NT2/D1 (cell line): ENCODE measurements at regions not wholly inside any gene's neighbourhood (a gene's known extent, or its start where the extent isn't known, plus 50 kb on each side); places are given as distances from the start of the nearest gene placed in this dataset.

Source experiments
- DNase-seq: peaks from one replicate; pipeline ENCODE4 v3.0.0-alpha.2; 2011; ENCODE audit warnings: low read depth, low spot score
- H3K27me3 ChIP-seq: 2 replicates; pipeline ENCODE4 v1.6.0; 2011; ENCODE audit warnings: mild to moderate bottlenecking; ENCODE audit not compliant: insufficient read length, insufficient read depth
- H3K36me3 ChIP-seq: 2 replicates; pipeline ENCODE4 v1.6.1; 2011; ENCODE audit warnings: mild to moderate bottlenecking, low read length, mixed read lengths; ENCODE audit not compliant: insufficient read depth, insufficient read length
- H3K4me1 ChIP-seq: 2 replicates; pipeline ENCODE4 v1.5.1; 2011; ENCODE audit not compliant: insufficient read depth, insufficient read length
- H3K4me3 ChIP-seq: 2 replicates; pipeline ENCODE4 v1.5.1; 2011; ENCODE audit warnings: low read depth; ENCODE audit not compliant: insufficient read length
- H3K9ac ChIP-seq: 2 replicates; pipeline ENCODE4 v1.6.0; 2011; ENCODE audit warnings: low read depth; ENCODE audit not compliant: insufficient read length
- H3K9me3 ChIP-seq: 2 replicates; pipeline ENCODE4 v1.5.1; 2011; ENCODE audit warnings: mild to moderate bottlenecking, low read length; ENCODE audit not compliant: insufficient read depth
- SUZ12 ChIP-seq: IDR thresholded peaks from 2 replicates; pipeline ENCODE4 v1.6.1; 2011; ENCODE audit not compliant: insufficient read length, insufficient read depth; ENCODE audit errors: extremely low read depth
- YY1 ChIP-seq: IDR thresholded peaks from 2 replicates; pipeline ENCODE4 v1.6.1; 2011; ENCODE audit not compliant: insufficient read length, insufficient read depth
- ZNF274 ChIP-seq: IDR thresholded peaks from 2 replicates; pipeline ENCODE4 v1.6.1; 2011; ENCODE audit warnings: mild to moderate bottlenecking, low read depth, low read length

DNA sequence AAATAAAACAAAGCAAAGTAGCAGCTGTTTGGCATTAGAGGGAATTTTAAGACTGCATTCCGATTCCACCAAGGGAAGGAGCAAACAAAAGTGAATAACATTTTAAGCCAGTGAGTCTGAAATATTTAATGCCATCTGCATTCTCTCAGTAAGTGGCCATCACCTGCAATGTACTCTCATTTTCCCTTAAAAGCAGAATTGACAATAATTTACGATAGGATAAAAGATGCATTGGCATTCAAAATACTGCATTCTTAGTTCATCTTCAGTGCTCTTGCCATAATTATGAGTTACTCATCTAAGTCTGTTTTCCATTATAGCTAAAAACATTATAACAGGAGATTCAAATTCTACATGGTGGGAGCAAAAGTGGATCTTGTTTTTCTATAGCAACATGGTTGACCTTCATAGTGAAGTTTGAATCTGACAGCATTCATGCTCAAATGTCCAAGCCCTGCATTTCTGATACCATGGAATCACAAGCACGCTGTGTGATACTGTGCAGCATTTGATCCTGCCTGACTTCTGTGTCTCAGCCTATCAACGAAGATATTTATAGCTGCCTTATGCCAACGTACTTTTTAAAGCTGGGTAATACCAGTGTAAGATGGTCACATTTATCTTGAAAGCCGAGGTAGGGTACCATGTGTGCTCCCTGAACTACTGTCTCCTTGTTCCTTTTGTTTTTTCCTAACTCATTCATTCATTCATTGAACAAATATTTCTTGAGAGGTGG is 355.3 kb upstream of the IGFBP7 start:
- Histone ChIP-seq H3K27me3 (no peaks in the 10 kb centered on the region), H3K4me3 (no peak overlapping the region), H3K36me3 (no peaks in the 10 kb centered on the region), H3K9me3 (no peaks in the 10 kb centered on the region), H3K4me1 (no peaks in the 10 kb centered on the region), H3K9ac (no peak overlapping the region)
- no peak for TF ChIP-seq ZNF274
- no peak for TF ChIP-seq SUZ12
- no peak for TF ChIP-seq YY1
- no peak for DNase-seq

- TF ChIP-seq YY1 (no peak), SUZ12 (no peak), ZNF274 (no peak)
- H3K36me3 ChIP-seq: no peaks in the 10 kb centered on the region
- no peaks in the 10 kb centered on the region for H3K9me3 ChIP-seq
- no peaks in the 10 kb centered on the region for H3K4me1 ChIP-seq
- H3K9ac ChIP-seq: no peak overlapping the region
- H3K27me3 ChIP-seq: no peaks in the 10 kb centered on the region
- H3K4me3 ChIP-seq: no peak overlapping the region
- DNase-seq: no peak
These were observed 352.7 kb upstream of the IGFBP7 start for GRCh38 chr4:57462843-57463242.

GRCh38 chr4:57460967-57461366 is 350.8 kb upstream of the IGFBP7 start:
- Histone ChIP-seq H3K4me1 (no peaks in the 10 kb centered on the region), H3K27me3 (no peaks in the 10 kb centered on the region), H3K9me3 (no peaks in the 10 kb centered on the region), H3K4me3 (no peak overlapping the region), H3K9ac (no peak overlapping the region), H3K36me3 (no peaks in the 10 kb centered on the region)
- no peak for DNase-seq
- TF ChIP-seq SUZ12 (no peak), YY1 (no peak), ZNF274 (no peak)

- H3K9ac ChIP-seq: no peak overlapping the region
- H3K27me3 ChIP-seq: no peaks in the 10 kb centered on the region
- no peak overlapping the region for H3K4me3 ChIP-seq
- no peak for TF ChIP-seq ZNF274
- no peak for TF ChIP-seq SUZ12
- no peak for TF ChIP-seq YY1
- no peaks in the 10 kb centered on the region for H3K4me1 ChIP-seq
- no peak for DNase-seq
- no peaks in the 10 kb centered on the region; the same call in 1 of the 2 replicates for H3K9me3 ChIP-seq
- no peaks in the 10 kb centered on the region for H3K36me3 ChIP-seq
These were observed 338.7 kb upstream of the IGFBP7 start for GRCh38 chr4:57448901-57449300.

DNA sequence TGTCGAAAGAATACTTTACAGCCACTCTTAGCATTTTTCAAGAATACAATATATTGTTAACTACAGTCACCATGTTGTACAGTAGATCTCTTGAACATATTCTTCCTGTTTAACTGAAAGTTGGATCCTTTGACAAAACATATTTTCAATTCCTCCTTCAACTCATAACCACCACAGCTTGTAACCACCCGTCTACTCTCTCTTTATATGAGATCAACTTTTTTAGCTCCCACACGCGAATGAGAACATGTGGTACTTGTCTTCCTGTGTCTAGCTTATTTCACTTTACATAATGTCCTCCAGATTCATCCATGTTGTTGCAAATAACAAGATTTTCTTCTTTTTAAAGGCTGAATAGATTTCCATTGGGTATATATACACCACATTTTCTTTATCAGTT is 338.3 kb upstream of the IGFBP7 start:
- Histone ChIP-seq H3K4me3 (no peak overlapping the region), H3K36me3 (no peaks in the 10 kb centered on the region), H3K27me3 (no peaks in the 10 kb centered on the region), H3K4me1 (no peaks in the 10 kb centered on the region), H3K9ac (no peak overlapping the region), H3K9me3 (no peaks in the 10 kb centered on the region; the same call in 1 of the 2 replicates)
- no peak for DNase-seq
- TF ChIP-seq SUZ12 (no peak), YY1 (no peak), ZNF274 (no peak)

DNA sequence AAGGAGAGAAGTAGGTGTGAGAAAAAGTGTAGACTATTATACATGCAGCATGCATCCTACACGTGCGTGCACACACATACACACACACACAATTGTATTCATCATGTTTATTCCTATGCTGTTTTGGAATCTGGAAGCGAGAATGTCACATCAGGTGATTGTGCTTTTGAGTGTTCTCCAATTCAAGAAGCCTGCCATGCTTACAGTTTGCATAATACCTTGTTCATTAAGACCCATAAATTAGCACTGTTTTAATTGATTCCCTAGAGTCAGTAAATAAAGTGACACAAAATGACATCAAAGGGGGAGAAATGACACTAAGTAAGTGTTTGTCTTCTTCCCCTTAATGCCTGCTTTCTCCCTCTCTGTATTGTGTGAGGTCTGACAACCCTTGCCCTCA is 336.1 kb upstream of the IGFBP7 start:
- DNase-seq: no peak
- Histone ChIP-seq H3K4me1 (no peaks in the 10 kb centered on the region), H3K9ac (no peak overlapping the region), H3K4me3 (no peak overlapping the region), H3K27me3 (no peaks in the 10 kb centered on the region), H3K36me3 (no peaks in the 10 kb centered on the region), H3K9me3 (no peaks in the 10 kb centered on the region)
- TF ChIP-seq YY1: no peak
- TF ChIP-seq SUZ12: no peak
- TF ChIP-seq ZNF274: no peak

DNA sequence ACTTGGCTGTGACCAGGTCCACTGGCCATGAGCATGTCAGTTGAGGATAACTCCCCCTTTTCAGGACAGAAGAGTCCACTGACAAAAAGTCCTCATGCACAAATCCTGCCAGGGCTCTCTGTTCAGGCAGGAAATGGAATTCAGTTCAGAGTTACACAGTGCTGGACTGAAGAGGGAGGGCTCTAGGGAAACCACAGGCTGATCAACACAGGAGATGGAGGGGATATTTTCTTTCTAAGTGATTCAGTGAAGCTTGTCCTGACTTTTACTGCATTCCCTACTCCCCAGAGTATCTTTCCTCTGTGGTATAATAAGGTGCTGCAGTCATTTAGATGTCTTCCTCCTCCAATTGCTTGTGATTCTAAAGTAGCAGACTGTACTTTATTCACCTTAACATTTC is 335.5 kb upstream of the IGFBP7 start:
- Histone ChIP-seq H3K36me3 (no peaks in the 10 kb centered on the region), H3K4me1 (no peaks in the 10 kb centered on the region), H3K27me3 (no peaks in the 10 kb centered on the region), H3K4me3 (no peak overlapping the region), H3K9me3 (no peaks in the 10 kb centered on the region), H3K9ac (no peak overlapping the region)
- TF ChIP-seq YY1: no peak
- TF ChIP-seq ZNF274: no peak
- TF ChIP-seq SUZ12: no peak
- DNase-seq: no peak

DNA sequence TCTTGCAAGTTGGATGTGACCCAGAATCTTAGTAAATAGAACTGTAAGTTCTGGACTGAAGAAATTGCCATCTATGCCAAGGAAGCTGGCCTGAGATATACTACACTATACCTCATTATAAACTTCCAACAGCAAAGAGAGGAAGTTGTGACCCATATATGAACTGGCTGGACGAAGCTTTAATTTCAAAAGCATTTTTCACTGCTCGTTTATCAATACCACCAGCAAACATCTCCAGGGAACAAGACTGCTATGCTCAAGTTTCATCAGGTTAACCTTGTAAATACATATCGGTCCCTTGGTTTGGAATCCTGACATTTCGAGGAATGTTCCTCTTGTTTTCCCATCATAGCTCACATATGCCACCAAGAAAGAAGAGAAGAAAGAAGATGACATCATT is 334.5 kb upstream of the IGFBP7 start:
- H3K9me3 ChIP-seq: no peaks in the 10 kb centered on the region
- no peak overlapping the region for H3K9ac ChIP-seq
- H3K27me3 ChIP-seq: no peaks in the 10 kb centered on the region
- H3K36me3 ChIP-seq: no peaks in the 10 kb centered on the region
- no peaks in the 10 kb centered on the region for H3K4me1 ChIP-seq
- TF ChIP-seq ZNF274 (no peak), SUZ12 (no peak), YY1 (no peak)
- no peak for DNase-seq
- H3K4me3 ChIP-seq: no peak overlapping the region
